Stimulated activated CD8-positive, alpha-beta memory T cell treated with anti-CD3 and anti-CD28 coated beads, Interleukin-15, amount 100 ng/mL, for 4 hours (primary cell): ENCODE measurements at regions not wholly inside any gene's neighbourhood (a gene's known extent, or its start where the extent isn't known, plus 50 kb on each side); places are given as distances from the start of the nearest gene placed in this dataset.
"Not testable (repeated sequence)": the region's sequence is repeated elsewhere in the genome, so short reads cannot be mapped to it uniquely, and the experiment has no call there.

Experiments
- DNase-seq, 2 donors: peaks; one replicate each; pipeline ENCODE4 v3.0.0-alpha.2; 2020; ENCODE audit warnings: low read depth in 2 of 2

DNA sequence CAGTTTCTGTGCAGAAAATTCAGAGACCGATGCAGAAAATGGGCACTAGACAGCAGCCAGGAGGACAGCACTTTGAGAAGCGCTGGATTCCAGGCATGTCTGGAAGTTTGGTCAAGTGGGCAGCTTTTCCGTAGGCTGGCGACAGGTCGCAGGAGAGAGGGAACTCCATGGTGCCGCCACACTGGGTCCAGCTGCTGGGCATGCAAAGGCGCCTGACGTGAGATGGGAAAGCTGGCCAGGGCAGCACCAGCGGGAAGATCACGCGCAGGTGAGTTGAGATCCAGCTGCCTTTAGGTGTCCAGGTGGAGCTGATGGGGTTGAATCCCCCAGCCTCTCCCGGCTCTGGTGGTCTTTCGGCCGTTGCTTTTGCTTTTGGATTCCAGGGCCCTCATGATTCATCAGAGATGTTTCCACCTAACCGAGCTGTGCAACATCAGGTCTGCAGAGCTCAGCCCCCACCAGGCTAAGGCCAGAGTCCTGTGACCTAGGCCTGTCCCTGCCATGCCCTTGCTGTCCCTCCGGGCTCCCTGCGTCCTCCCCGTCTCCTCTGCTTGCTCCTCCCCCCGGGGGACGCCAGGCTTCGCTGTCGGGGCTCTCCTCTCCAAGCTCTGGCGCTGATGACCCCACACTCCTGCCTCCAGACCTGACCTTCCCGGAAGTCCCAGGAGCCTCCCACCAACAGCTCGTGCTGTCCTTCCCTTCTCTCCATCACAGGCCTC is 1001.7 kb downstream of the BRD1 start:
- no peak for DNase-seq

DNA sequence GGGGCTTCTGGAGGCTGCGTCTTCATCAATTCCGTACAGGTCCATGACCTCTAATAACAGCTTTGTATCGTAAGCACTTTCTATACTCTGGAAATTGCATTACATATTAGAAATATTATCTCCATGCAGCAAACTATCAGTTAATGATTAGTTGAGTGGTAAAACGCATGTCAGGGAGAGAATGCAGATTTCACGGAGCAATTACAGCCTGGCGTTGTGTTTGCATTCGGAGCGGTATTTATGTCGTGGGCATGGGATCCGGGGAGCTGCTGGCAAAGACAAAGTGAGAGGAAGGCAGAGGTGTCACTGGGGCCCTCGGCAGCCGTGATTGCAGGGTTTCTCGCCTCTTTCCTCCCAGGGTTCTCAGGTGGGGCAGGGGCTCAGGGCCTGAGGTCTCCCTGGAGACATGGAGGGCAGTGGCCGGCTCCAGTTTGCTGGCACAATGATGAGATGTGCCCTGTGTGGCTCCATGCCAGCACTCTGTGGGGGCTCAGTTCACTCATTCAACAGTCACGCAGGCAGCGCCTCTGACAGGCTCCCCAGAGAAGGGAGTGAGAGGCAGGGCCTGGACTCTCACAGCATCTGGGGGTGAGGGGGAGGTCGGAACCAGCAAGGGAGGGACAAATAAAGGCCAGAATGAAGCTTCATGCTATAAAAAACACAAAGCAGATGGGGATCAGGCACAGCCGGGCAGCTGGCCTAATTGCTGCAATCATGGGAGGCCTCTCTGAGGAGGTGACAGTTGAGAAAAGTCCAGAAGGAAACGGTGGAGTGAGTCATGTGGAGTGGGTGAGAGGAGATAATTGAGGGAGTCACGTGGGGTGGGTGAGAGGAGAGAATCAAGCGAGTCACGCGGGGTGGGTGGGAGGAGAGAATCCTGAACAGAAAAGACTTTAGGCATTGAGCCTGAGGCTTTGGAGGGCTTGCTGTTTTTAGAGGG is 1002.7 kb downstream of the BRD1 start:
- DNase-seq: no peak

DNA sequence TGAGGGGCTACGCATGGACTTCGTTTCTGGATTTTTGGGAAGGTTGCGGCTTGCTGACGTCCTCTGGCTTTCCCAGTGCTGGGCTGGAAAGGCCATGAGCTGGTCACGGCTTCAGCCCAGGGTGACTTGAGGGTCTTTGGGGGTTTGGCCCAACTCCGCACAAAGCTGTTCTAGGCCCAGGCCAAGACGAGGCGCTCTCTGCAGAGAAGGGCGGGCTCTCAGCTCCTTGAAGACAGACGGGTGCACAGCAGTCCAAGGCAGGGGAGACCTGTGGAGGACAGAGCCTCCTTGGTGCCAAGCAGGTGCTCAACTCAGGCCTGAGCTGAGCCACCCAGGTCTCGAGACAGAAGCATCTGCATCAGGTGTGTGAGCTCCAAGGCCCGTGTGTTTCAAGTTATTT is 1003.7 kb downstream of the BRD1 start:
- DNase-seq: no peak

DNA sequence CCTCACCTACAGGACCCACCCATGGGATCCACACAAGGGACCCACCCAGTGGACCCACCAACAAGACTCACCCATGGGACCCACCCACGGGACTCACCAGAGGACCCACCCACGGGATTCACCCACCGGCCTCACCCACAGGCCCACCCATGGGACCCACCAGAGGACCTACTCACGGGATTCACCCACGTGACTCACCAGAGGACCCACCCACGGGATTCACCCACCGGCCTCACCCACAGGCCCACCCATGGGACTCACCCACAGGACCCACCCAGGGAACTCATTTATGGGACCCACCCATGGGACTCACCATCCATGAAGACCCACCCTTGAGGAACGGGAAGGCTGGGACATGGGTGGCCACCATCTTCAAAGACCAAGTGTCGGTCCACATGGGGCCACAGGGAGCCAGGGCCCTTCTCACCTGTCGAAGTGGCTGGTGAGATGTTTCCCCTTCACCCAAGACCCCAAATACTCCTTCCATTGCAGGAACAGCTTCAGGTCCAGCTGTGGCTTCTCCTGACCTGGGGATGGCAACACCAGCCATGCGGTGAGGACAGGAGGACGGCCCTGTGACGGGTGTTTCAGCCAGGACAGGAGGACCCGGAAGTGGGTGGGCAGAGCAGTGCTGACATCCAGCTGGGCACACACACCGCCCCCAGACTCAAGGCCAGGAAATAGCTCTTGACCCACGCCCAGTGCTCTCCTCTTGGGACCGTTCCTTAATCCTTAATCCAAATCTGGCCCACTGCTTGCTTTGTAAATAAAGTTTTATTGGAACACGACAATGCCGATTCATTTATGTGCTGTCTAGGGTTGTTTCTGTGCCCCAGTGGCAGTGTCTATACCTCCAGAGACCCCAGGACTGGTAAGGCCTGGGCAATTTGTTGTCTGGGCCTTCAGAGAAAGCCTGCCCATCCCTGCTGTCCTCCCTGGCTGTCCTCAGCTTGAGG is 1005.1 kb downstream of the BRD1 start:
- no peak for DNase-seq

DNA sequence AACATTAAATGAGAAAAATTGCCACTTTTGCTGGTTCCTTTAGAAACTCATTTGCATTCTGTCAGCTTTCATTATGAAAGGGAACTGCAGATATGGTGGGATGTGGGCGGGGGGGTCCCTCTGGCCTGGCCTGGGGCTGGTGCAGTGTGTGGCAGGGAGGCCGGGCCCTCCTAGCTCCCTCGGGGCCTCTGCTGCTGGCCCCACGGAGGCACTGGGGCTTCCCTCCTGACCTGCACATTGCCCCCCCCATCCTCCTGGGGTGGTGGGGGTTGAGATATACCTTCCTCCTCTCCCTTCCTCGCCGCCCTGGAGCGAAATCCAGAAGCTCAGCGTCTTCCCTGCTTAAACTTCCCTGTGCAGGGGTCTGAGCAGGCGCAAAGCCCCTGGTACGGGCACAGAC is 1005.9 kb downstream of the BRD1 start:
- DNase-seq: no peak

DNA sequence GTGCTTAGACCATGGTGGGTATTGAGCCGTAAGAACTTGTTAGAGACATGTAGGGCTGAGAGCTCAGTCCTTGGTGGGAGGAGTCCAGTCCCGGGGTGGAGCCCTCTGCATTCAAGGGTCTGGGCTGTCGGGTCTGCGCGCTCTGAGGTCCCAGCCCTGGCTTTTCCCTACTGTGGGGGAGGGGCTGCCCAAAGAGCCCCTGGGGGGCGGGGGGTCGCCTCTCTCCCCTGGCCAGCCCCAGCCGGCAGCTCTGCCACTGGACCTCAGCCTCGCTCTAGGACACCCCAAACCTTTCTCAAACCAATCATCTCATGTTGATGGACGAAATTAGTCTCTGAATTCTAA is 1006.4 kb downstream of the BRD1 start:
- DNase-seq: no peak

DNA sequence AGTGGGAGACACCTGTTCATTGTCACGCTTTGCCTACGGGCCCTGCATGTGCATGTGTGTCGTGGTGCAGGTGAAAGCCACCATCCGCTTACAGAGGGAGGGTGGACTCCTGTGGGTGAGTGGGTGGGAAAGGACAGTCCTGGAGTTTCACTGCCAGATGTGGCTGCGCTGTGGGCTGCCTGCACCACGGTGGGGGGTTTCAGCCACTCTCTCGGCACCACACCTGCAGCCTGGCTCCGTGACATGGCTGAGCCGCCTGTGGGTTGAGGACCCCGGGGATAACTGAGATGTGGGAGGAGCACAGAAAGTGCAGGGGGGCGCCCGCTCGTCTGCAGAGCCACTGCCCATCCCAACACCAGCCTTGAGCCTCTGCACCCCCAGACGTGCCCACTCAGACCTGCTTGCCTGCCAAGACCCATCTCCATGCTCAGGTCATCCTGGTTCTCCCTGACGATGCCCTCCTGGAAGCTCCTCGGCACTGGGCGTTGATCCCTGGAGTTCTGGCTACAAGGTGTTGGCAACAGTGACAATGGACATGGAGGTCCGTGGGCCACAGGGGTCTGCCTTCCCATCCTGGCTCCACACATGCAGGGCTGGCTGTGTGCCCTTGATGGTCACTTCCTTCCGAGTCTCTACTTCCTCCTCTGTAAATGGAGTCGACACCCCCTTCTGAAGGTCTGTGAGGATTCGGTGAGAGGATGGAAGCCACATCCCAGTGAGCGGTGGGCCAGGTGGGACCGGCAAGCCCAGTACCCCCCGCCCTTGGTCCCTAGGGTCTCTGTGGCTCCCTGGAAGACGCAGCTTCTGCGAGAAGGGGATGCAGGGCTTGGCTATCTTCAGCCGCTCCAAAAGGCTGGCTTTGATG is 1007.0 kb downstream of the BRD1 start:
- DNase-seq: no peak

DNA sequence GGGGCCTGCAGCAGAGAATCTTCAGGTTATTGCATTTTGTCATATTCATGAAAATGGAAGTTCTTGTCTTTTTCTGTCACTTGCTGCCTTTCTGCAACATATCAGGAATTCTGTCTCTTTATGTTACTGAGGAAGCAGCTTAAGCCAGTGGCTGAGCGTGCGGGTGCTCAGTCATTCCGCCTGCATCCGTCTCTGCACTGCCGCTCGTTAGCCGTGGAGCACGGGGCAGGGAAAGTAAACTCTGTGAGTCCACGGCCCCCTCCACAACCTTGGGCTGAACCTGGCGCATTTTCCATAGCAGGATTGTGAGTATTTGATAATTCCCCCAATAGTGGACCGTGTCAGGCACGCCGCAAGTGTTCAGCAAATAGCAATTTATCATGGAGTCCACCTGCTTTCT is 1007.7 kb downstream of the BRD1 start:
- DNase-seq: no peak

DNA sequence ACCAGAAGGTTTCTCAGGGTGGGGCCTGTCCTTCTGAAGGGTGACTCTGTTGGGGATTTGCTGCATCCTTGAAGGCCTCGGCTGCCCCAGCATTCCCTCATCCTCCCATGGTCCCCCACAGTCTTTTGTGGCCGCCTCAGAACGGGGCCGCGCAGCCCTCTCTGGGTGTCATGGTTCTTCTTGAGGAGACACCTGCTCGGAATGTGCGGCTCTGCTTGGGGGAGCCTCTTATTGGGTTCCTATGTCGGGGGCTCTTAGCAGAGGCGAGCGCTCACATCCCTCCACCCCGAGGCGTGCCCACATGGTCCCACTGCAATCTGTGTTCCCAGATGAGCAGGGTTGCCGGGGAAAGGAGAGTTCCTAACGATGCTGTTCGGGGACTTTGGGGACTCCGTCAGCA is 1008.4 kb downstream of the BRD1 start:
- no peak for DNase-seq

DNA sequence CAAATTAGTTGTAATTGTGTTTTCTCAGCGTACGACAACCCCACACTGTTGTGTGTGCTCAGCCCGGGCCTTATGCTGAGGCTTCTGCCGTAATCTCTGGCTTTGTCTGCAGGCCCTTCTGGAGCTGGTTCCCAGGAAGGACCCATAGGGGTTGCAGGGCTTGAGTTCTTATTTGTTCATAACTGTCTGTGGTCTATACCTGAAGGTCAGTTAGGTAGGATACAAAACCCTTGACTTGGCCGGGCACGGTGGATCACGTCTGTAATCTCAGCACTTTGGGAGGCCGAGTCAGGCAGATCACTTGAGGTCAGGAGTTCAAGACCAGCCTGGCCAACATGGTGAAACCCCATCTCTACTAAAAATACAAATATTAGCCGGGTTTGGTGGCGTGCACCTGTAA is 1010.2 kb downstream of the BRD1 start:
- not testable (repeated sequence) for DNase-seq

DNA sequence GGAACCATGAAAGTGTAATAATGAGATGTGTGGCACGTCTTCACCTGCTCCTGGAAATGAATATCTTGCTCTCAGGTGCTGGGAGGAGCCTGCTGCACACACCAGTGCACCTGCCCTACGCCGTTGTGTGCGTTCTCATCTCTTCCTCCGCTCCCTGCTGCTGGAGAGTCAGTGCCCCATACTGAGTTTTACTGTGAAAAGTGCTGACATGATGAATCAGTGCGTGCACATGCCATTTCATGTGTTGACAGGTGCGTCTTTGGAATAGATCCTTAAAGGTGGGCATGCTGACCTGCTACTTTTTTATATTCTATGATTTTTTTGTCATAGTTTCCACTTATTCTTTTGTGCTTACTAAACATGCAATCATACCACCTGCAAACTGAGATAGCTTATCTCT is 1015.8 kb downstream of the BRD1 start:
- DNase-seq: no peak

DNA sequence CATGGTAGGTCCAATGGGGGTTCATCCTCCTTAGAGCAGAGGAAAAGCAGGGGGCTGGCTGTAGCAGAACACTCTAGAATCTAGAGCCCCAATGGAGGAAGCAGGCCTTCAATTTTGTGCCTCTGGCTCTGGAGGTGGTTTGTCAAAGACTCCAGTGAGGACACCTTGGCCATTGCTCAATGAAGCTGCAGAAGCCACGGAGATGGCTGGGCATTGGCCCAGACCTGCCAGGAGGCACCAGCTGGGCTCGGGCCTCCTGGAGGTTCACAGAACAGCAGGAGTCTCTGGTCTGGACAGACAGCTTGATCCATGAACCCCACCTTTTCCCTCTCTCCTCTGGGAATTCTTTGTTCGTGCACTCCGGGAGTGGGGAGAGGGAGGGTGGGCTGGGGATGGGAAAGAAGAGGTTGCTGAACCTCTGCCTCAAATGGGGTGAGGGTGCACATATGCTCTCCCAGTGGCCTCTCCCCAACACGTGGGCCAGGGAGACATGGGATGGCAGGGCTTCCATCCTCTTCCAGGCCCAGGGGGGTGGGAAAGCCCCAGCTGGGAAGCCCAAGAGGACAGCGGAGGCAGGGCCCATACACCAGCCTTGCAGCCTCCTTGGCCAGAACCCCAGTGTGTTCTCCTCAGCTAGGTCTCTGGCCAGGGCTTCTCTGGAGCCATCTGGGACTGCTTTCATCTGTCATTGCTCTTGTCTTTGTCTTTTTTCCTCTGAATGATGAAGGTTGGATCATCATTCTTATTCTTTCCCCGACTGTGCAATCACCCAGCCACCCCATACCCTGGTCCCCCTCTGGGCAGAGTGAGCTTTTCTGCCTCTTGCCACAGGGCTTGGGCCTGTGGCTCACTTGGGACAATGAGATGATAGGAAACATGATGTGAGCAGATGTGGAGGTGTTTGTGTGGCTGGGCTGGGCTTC is 1019.4 kb downstream of the BRD1 start:
- DNase-seq: no peak

DNA sequence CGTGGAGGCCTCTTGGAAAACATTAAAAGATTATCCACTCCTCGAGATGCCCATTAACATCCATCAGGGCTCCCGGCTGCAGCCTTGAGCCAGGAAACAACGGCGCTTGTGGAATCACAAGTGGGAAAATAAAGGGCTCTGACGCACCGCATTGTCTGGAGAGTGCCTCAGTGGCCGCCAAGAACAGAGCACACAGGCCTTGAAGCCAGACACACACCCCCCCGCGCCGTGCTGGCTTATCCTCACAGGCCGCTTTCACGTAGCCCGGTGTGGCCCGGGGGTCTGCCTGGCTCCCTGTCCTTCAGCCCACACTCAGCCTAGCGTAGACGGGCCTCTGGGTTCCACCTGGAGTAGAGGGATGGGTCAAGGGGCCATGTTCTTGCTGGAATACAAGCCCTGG is 1020.5 kb downstream of the BRD1 start:
- DNase-seq: no peak

DNA sequence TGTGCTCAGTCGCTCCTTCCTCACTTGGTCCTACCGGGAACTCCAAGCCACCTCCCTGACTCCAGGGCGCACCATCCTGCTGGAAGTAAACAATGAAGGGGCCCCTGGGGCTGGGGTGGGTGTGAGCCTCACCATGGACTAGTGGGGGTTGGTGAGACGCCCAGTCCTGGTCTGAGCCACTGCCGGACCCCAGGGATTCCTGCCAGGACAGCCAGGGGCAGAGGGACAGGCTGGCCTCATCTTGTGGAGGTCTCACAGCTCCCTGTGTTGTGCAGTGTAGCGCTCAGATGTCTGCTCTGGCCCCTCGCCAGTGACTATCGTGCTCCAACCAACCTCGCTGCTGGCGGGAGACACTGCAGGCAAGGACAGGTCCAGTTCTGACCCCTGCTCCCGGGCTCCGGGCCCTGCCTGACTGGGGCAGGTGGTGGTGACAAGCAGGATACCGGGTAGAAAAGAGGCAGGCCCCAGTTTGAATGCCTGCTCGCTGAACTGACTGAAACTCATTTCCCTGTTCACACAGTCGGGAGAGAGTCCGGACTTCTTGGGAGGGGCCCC is 1021.4 kb downstream of the BRD1 start:
- no peak for DNase-seq

DNA sequence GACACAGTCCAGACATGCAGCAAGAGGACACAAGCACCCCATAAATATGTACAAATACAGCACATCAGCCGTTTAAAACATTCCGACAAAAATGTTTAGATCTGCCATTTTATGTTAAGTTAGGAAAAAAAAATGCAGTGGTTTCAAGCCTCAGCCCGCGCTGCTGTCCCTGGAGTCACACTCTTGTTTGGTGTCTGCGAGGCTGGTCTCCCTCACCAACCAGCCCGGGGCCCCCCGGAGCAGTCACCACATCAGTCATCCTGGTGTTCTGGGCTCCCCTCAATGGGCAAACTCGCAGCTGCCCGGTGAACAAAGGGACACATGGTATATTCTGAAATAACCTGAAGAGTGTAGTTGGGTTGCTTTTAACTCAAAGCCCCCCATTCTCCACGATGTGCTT is 1022.2 kb downstream of the BRD1 start:
- no peak for DNase-seq

DNA sequence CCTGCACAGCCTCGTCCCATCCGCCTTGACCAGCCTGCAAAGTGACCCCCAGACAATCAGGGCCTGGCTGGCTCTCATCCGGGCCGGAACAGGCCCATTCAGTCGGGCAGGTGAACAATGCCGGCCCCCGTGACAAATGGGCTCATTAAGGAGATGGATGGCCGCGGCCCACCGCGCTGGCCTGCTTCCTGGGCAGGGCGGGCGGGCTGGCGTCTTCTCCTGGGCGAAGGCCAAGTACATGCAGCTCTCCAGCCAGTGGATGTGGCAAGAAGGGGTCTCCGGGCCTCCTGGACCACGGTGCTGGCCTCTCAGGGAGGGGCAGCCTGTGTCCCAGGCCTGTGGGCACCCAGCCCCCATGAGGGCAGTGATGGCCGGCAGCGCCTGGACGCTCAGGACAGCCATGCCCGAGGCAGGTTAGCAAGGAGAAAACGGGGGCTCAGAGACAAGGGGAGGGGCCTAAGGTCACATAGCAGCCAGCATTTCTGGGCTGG is 1022.8 kb downstream of the BRD1 start:
- DNase-seq: no peak

DNA sequence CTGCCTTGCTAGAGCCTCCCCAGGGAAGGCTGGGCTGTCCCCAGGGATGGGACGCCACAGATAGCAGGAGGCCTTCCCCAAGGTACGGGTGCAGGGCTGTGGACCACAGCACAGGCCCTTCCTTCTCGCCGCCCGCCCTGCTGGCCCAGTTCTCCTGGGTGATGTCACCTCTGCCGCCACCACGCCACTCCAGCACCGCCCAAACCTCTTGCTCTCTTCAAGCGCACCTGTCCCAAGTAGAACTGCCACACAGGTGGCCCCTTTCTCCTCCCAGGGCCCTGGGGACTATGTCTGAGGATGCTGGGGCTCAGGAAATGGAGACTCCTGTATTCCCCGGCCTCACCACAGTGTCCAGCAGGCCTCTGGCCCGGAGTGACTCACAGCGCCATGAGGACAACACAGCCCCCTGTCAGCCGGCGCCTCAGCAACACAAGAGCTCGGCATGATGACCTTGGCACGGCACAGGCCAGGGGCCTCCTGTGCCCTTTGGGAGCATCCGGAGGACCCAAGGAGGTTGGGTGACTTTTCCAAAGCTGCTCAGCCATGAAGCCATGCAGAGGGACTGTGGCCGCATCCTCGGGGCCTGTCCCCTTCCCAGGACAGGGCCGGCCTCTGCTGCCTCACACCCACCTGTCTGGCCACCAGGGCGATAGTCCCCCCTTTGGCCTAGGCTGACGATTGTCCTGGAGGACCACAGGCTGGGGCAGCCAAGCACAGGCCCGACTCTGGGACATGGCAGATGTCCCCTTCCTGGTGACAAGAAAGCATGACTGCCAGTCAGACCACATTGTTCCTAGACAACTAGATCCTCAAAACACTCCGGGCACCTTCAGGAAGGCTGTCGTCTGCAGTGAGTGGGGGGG is 1023.5 kb downstream of the BRD1 start:
- DNase-seq: no peak

DNA sequence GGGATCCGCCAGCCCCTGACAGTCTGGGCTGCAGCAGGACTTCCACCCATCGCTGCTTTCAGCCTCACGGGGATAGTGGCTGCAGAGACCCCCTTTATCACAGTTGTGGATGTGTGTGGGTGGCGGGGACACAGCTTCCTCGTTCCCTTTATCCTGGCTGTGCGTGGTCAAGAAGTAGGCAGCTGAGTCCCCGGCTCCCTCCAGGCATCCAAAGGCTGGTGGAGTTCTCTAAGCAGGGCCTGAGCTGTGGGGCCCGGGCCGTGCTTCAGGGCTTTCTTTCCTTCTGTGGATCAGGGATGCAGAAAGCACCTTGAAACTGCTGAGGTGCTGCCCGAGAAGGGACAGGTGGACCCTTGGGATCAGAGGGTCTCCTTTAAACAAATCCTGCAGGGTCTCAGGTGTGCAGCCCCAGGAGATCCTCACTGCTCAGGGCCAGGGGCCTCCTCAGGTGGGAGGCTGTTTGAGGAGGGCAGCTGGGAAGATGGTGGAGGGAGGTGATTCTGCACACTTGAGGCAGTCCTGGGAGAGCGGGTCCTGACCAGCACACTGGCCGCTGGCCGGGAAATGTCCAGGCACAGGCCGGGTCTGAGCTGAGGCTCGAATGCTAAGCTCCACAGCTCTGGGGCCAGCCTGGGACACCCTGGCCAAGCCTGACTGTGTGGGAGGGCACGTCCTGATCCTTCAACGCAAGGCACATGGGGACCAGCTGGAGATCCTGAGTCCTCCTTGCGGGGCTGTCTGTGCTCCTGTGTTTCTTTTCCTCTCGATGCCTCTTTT is 1024.3 kb downstream of the BRD1 start:
- DNase-seq: no peak
